ENCODE measurements at regions not wholly inside any gene's neighbourhood (a gene's known extent, or its start where the extent isn't known, plus 50 kb on each side); places are given as distances from the start of the nearest gene placed in this dataset.

DNA sequence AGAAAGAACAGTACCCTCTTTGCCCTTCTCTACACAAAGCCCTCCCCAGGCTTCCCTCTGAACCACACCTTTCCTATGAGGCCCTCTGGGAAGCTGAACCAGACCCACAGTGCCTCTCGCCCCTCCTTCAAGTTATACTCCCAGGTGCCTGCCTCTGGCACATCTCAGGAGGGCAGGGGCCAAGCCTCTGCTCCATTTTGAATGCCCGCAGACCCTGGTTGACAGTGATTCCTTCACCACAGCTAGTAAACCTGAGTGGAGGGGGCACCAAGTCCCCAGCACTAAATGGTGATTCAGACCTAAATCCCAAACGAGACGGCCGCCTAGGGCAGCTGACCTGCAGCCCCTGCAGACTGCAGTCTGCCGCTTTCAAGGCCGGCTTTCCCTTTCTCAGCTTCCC lies 230.5 kb upstream of the ZNF32 start:
- DNase-seq = no peak
- Mint-ChIP-seq H3K4me1 (ENCODE audit: low read depth) (peaks cover 8% of the 10 kb centered on the region), H3K9me3 (ENCODE audit: insufficient read depth) (no peaks in the 10 kb centered on the region), H3K4me3 (no peak overlapping the region), H3K27ac (no peak overlapping the region), H3K27me3 (ENCODE audit: low read depth) (peaks cover 7% of the 10 kb centered on the region), H3K36me3 (ENCODE audit: low read depth) (no peaks in the 10 kb centered on the region)
- CTCF ChIA-PET = no interaction called here
- POLR2A ChIA-PET = no interaction called here
- ATAC-seq = no peak

DNA sequence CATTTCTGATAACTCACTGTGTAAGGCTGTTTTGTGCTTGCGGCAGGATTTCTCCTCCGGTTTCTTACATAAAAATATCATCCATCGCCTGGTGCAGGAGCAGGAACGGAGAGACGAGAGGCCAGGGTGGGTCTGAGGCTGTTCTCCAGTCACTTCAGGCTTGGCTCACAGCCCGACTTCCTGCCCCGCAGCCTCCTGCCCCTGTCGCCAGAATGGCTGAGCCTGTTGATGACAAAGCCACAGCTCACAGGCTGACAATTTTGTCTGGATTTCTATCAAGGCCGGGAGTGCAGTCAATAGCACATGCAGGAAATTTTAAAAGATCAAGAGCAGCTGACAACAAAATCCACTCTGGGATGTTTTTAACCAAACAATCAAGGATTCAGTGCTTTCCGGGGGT lies 229.7 kb upstream of the ZNF32 start:
- DNase-seq (no peak), ATAC-seq (no peak)
- Mint-ChIP-seq H3K27me3 (ENCODE audit: low read depth) (peaks cover 7% of the 10 kb centered on the region), H3K4me3 (no peak overlapping the region), H3K27ac (no peak overlapping the region), H3K9me3 (ENCODE audit: insufficient read depth) (no peaks in the 10 kb centered on the region), H3K4me1 (ENCODE audit: low read depth) (peaks cover 8% of the 10 kb centered on the region), H3K36me3 (ENCODE audit: low read depth) (no peaks in the 10 kb centered on the region)
- ChIA-PET CTCF (no interaction called here), POLR2A (no interaction called here)

DNA sequence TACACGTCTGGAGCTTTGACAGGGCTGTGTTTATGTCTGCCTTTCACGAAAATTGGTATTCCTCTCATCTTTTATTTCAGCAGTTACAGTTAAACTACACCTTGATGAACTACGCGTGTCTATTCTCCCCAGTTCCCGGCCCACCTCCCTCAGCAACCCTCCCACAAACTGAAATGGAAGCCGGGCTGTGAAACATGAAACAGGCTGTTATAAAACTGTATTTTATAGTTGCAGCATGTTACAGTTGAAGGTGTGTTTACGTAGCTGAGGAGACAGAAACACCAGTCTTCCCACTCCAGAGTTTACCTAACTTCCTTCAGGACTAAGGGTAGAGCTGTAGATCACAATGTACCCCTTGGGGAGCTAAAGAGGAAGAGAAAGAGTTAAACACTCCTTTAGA lies 228.3 kb upstream of the ZNF32 start:
- Mint-ChIP-seq H3K27ac (no peak overlapping the region), H3K4me3 (no peak overlapping the region), H3K27me3 (ENCODE audit: low read depth) (peaks cover 3% of the 10 kb centered on the region), H3K9me3 (ENCODE audit: insufficient read depth) (no peaks in the 10 kb centered on the region), H3K4me1 (ENCODE audit: low read depth) (peaks cover 12% of the 10 kb centered on the region), H3K36me3 (ENCODE audit: low read depth) (no peaks in the 10 kb centered on the region)
- no peak for DNase-seq
- ChIA-PET POLR2A (no interaction called here), CTCF (no interaction called here)
- no peak for ATAC-seq

DNA sequence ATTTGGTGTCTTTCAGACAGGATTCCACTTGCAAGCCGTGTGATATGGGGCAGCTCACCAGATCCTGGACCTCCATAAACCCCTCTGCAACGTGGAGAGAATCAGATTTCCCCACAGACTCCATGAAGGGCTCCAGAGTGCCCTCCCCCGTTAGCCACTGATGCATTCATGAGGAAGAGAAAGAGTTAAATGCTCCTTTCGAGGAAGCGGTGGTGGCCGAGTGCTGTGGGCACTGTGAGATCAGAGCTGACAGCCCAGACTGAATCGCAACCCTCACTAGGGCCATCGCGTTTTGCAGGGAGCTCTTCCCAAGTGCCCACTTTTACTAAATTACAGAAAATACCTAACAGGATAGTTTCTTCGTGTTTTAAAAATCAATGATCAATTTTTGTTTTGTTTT lies 226.3 kb upstream of the ZNF32 start:
- Mint-ChIP-seq H3K9me3 (ENCODE audit: insufficient read depth) (no peaks in the 10 kb centered on the region), H3K36me3 (ENCODE audit: low read depth) (no peaks in the 10 kb centered on the region), H3K27ac (no peak overlapping the region), H3K4me1 (ENCODE audit: low read depth) (peaks cover 12% of the 10 kb centered on the region), H3K4me3 (no peak overlapping the region), H3K27me3 (ENCODE audit: low read depth) (peaks cover 3% of the 10 kb centered on the region)
- DNase-seq (no peak), ATAC-seq (no peak)
- CTCF ChIA-PET = no interaction called here
- POLR2A ChIA-PET = no interaction called here

DNA sequence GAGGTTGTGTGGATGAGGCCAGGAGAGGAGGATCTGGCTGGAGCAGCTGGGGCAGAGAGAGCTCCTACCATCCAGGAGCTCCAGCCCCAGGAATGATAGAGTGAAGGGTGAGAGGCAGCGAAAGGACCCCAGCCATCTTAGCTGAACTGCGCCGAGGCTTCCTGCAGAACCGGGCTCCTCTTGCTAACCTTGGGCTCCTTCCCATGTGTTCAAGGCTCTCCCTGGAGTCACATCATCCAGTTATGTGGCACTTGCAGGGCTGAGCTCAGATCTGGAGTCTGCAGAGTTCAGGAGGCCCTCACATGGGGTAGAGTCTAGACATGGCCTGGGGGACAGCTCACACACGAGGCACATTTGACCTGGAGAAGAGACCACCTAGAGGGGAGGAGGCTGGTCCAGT lies 225.0 kb upstream of the ZNF32 start:
- Mint-ChIP-seq H3K9me3 (ENCODE audit: insufficient read depth) (no peaks in the 10 kb centered on the region), H3K27ac (no peak overlapping the region), H3K4me3 (no peak overlapping the region), H3K4me1 (ENCODE audit: low read depth) (peaks cover 12% of the 10 kb centered on the region), H3K36me3 (ENCODE audit: low read depth) (no peaks in the 10 kb centered on the region), H3K27me3 (ENCODE audit: low read depth) (peaks cover 3% of the 10 kb centered on the region)
- POLR2A ChIA-PET = no interaction called here
- ATAC-seq (no peak), DNase-seq (no peak)
- CTCF ChIA-PET = no interaction called here

DNA sequence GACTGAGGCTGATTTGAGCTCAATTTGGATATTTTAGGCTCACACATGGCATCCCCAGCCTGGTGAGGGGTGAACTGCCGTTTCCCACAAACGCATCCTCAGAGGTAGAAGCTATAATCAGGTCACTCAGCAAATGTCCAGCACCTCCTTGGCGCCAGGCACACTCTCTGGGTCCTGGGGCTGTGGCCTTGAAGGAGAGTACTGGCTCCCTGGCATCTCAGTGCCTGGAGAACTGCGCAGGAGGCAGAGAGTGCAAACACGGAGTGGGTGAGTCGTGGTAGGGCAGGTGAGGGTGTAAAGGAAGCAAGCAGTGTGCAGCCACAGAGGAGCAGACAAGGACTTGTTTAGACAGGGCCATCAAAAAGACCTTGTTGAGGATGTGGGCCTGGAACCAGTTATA lies 224.0 kb upstream of the ZNF32 start:
- H3K9me3 Mint-ChIP-seq (ENCODE audit: insufficient read depth) = no peaks in the 10 kb centered on the region
- no peak for ATAC-seq
- no peak for DNase-seq
- ChIA-PET POLR2A (no interaction called here), CTCF (no interaction called here)
- H3K36me3 Mint-ChIP-seq (ENCODE audit: low read depth) = no peaks in the 10 kb centered on the region
- H3K27me3 Mint-ChIP-seq (ENCODE audit: low read depth) = peaks cover 3% of the 10 kb centered on the region
- no peak overlapping the region for H3K27ac Mint-ChIP-seq
- peaks cover 4% of the 10 kb centered on the region for H3K4me1 Mint-ChIP-seq (ENCODE audit: low read depth)
- H3K4me3 Mint-ChIP-seq = no peak overlapping the region

DNA sequence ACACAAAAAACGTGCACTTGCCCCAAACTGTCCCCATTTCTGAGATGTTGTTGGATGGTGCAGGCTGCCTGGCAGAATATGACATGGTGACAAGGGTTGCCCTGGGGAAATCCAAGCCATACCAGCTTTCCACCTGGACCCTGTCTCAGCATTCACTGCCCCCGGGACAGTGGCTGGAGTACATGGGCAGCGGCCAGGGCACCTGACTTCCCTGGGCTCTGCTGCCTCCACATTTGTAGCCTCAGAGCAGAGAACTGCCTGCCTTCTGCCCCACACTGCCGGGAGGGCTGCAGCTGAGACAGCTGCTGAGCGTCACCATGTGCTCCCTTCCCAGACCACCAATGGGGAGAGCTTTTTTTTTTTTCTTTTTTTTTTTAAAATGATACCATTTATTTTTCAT lies 222.9 kb upstream of the ZNF32 start:
- no peak for ATAC-seq
- no peak for DNase-seq
- Mint-ChIP-seq H3K27ac (no peak overlapping the region), H3K9me3 (ENCODE audit: insufficient read depth) (no peaks in the 10 kb centered on the region), H3K36me3 (ENCODE audit: low read depth) (no peaks in the 10 kb centered on the region), H3K4me3 (no peak overlapping the region), H3K27me3 (ENCODE audit: low read depth) (peaks cover 3% of the 10 kb centered on the region), H3K4me1 (ENCODE audit: low read depth) (peaks cover 4% of the 10 kb centered on the region)
- CTCF ChIA-PET = no interaction called here
- POLR2A ChIA-PET = no interaction called here

DNA sequence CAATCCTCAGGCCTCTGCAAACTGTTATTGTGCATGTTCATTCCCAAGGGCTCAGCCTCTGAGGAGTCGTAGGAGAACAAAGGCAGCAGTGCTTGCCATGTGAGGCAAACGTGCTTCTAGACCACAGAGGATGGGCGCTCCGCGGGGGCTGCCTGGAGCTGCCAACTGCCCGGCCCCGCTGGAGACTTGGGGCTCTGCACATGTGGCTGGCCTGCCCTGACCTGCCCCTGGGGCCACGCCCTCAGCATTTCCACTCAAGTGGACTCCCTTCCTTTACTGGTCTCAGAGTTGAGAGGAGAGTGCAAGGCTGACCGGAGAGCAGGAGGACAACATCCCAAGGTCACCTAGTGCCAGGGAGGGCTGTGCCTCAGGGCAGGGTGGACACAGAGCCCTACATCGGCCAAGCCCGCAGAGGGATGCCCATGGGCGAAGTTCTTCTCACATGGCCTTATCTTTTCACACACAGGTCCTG lies 222.3 kb upstream of the ZNF32 start:
- no peaks in the 10 kb centered on the region for H3K9me3 Mint-ChIP-seq (ENCODE audit: insufficient read depth)
- peaks cover 6% of the 10 kb centered on the region for H3K27me3 Mint-ChIP-seq (ENCODE audit: low read depth)
- H3K36me3 Mint-ChIP-seq (ENCODE audit: low read depth) = no peaks in the 10 kb centered on the region
- DNase-seq = no peak
- ChIA-PET CTCF (no interaction called here), POLR2A (no interaction called here)
- H3K27ac Mint-ChIP-seq = no peak overlapping the region
- no peak for ATAC-seq
- H3K4me1 Mint-ChIP-seq (ENCODE audit: low read depth) = peaks cover 4% of the 10 kb centered on the region
- H3K4me3 Mint-ChIP-seq = no peak overlapping the region

DNA sequence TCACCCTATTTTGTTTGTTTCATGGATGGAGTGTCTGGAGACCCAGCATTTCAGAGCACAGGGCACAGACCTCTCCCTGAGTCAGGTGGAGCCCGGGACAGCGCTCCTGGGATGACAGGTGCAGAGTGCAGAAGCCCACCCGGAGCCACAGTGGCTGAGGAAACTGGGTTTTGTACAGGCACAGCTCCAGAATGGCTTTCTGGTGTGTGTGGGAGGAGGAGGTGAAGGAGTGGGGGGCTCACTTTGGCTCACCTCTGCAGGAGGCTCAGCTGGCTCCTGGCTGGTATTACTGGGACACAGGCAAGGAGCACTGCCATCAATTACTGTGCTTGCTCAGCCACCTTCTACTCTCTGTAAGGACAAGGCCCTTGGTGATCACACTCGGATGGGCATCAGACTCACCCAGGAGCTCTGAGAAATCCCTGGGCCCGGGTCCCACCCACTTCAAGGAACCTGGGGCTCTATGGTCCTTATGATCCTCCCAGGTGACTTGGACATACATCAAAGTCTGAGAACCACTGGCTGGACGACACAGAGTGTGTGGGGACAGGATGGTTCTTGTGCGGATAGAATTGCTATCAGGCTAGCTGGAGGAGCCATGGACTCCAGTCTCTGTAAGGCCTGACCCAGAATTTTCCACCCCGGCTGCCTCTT lies 221.1 kb upstream of the ZNF32 start:
- CTCF ChIA-PET = no interaction called here
- H3K4me1 Mint-ChIP-seq (ENCODE audit: low read depth) = peaks cover 4% of the 10 kb centered on the region
- POLR2A ChIA-PET = interaction anchor here (0.6 kb wide), 1 partner anchor 199 kb away, joined by 3 read pairs; no protein-coding TSS in a partner anchor
- no peaks in the 10 kb centered on the region for H3K36me3 Mint-ChIP-seq (ENCODE audit: low read depth)
- DNase-seq = no peak
- no peak overlapping the region for H3K4me3 Mint-ChIP-seq
- no peak overlapping the region for H3K27ac Mint-ChIP-seq
- H3K27me3 Mint-ChIP-seq (ENCODE audit: low read depth) = peaks cover 12% of the 10 kb centered on the region
- no peaks in the 10 kb centered on the region for H3K9me3 Mint-ChIP-seq (ENCODE audit: insufficient read depth)
- ATAC-seq = no peak

DNA sequence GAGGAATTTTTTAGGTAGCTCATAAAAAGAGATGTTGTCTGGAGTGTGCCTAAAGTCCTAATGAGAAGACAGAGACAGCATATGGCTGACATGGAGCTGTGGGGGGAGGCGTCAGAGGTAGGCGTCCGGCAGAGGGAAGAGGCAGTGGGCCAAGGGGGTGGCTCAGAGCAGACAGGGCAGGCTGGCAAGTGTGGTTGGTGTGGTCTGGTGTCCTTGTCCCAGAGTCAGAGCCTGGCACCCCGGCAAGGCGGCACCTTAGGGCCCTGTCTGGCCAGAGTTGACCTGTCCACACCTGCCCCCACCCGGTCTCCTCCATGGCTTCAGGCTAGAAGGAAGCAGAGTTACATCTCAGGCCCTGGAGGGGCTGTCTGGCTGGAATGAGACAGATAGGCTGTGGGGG lies 220.3 kb upstream of the ZNF32 start:
- Mint-ChIP-seq H3K9me3 (ENCODE audit: insufficient read depth) (no peaks in the 10 kb centered on the region), H3K4me3 (no peak overlapping the region), H3K36me3 (ENCODE audit: low read depth) (no peaks in the 10 kb centered on the region), H3K27ac (no peak overlapping the region), H3K4me1 (ENCODE audit: low read depth) (peaks cover 4% of the 10 kb centered on the region), H3K27me3 (ENCODE audit: low read depth) (peaks cover 9% of the 10 kb centered on the region)
- ChIA-PET CTCF (no interaction called here), POLR2A (no interaction called here)
- ATAC-seq (no peak), DNase-seq (no peak)

DNA sequence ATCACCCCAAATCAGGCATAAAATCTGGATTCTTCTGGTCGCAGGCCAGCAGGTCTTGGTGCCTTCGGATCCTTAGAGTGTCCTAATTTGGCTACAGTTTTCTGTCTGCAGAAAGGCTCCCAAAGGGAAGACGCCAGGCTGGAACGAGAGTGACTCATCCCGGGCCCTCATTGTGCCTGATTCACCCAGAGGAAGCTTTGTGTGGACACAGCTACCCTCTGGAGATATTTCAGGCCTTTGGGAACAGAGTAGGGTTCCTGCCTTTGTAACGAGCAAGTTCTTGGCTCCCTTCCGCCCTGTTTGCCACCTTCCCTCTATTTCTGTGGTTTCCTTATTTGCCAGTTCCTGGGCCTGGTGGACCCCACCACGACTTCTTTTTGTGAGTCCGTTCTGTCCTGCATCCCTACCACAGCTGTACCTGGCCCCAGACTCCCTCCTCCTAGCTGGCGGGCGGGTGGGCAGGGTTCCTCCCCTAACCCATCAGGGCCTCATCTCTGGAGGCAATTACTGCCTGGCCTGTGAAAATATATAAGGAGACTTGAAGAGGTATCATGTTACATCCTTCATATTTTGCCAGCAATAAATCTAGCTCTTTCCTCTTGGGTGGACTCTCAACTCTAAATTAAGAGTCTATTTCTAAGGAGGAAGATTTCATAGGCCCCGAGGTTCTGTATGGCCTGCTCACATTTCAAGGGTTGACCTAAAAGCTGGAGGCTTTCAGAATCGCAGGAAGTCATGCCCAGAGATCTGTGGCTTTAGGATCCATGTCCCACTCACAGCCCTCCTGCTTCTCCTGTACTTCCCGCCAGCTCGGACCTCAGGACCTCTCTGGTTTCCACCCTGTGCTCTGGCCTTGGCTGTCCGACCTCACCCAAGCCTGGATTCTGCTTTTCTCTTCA lies 219.2 kb upstream of the ZNF32 start:
- H3K4me3 Mint-ChIP-seq = no peak overlapping the region
- ChIA-PET CTCF (interaction anchor here (0.6 to 1.2 kb wide), 2 partner anchors 8 to 178 kb away, joined by 3 to 4 read pairs; no protein-coding TSS in a partner anchor), POLR2A (no interaction called here)
- H3K9me3 Mint-ChIP-seq (ENCODE audit: insufficient read depth) = no peaks in the 10 kb centered on the region
- DNase-seq = no peak
- peaks cover 9% of the 10 kb centered on the region for H3K27me3 Mint-ChIP-seq (ENCODE audit: low read depth)
- no peak for ATAC-seq
- peaks cover 4% of the 10 kb centered on the region for H3K4me1 Mint-ChIP-seq (ENCODE audit: low read depth)
- no peaks in the 10 kb centered on the region for H3K36me3 Mint-ChIP-seq (ENCODE audit: low read depth)
- H3K27ac Mint-ChIP-seq = no peak overlapping the region

DNA sequence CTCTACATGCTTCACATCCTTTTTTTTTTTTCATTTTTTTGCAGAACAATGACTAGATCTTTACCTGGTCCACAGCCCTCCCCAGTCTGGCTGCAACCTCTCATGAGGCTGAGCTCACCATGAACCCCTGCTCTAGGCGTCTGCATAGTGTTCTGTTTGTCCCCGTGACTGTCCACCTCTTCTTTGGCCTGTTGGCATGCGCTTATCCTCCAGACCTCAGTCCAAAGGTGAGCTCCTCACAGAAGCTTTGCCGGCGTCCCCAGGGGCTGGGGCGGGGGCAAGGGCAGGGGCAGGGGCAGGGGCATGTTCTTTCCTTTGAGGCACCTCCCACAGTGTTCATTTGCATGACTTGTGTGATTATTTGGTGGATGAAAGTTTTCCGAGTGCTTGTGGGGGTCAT lies 218.4 kb upstream of the ZNF32 start:
- Mint-ChIP-seq H3K27ac (no peak overlapping the region), H3K4me1 (ENCODE audit: low read depth) (peaks cover 3% of the 10 kb centered on the region), H3K36me3 (ENCODE audit: low read depth) (no peaks in the 10 kb centered on the region), H3K27me3 (ENCODE audit: low read depth) (peaks cover 9% of the 10 kb centered on the region), H3K4me3 (no peak overlapping the region), H3K9me3 (ENCODE audit: insufficient read depth) (no peaks in the 10 kb centered on the region)
- ATAC-seq = no peak
- ChIA-PET CTCF (no interaction called here), POLR2A (no interaction called here)
- no peak for DNase-seq

Measured in activated CD8-positive, alpha-beta T cell treated with anti-CD3 and anti-CD28 coated beads, Interleukin-2, amount 10 ng/mL, durations not matched to agents 7 days and 5 days (primary cell).